SKM-1 treated with dmso at 0.1 percent for 144 hours (cell line): ENCODE measurements at regions not wholly inside any gene's neighbourhood (a gene's known extent, or its start where the extent isn't known, plus 50 kb on each side); places are given as distances from the start of the nearest gene placed in this dataset.

Experiments
- DNase-seq: peaks from one replicate; lab custom pipeline; 2025; ENCODE audit not compliant: unreplicated experiment; lab: John Stamatoyannopoulos, UW

DNA sequence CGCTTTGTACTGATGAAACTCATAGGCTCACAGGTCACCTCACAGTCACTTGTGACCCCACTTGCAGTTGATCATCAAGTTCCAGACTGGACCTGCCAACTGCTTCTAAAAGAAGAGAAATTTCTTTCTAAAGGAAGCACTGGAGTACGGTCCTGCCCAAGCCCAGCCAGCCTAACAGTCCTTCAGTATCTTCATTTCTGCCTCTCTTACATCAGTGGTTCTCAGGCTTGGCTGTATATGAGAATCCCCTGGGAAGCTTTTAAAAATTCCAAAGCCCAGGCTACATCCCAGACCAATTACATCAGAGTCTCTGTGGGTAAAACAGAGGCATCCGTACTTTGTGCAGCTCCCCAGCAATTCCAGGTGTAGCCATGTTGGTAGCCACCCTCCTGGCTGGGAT, 282.1 kb downstream of the NFIB start:
- DNase-seq: no peak

DNA sequence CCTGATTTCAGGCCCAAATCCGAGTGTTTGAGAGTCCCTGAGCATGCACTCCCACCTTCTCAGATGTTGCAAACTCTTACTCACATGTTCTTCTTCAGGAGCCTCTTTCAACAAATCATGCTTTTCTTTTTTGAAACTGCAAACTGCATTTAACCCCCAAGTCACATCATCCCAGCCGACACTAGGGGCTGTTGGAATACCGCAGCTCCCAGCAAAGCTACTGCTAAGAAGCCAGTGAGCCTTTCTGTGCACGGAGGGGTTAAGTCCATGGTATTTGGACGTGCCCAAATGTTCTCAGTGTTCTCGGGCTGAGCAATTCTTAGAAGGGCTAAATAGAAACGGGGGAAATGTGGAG, 282.9 kb downstream of the NFIB start:
- no peak for DNase-seq

DNA sequence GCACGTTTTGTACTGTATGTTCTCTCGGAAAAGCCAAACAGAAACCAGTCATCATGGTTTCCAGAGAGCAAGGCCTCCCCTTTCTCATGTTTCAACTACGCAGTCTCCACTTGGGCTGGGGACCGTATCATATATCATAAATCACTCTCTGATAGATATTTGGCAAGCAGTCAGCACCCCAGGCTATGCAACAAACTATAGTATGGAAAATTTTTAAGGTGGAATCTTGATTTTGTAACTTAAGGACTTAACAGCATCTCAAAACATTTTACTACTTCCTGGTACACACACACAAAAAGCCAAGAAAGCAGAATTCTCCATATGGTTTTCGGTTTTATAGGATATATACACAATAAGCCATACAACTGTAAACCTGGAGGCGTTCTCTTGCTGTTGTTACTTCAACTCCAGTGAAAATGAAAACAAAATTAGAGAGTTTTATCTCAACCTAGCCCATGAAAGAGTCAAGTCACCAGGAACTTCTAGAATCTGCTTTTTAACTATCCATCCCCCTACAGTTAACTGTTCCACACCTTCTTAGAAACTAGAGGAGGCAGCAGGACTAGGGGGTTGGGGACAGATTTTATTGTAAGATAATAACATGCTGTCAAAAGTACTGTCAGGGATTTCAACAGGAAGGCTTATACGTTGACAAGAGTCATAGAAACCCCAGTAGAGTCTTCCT, 283.4 kb downstream of the NFIB start:
- no peak for DNase-seq

DNA sequence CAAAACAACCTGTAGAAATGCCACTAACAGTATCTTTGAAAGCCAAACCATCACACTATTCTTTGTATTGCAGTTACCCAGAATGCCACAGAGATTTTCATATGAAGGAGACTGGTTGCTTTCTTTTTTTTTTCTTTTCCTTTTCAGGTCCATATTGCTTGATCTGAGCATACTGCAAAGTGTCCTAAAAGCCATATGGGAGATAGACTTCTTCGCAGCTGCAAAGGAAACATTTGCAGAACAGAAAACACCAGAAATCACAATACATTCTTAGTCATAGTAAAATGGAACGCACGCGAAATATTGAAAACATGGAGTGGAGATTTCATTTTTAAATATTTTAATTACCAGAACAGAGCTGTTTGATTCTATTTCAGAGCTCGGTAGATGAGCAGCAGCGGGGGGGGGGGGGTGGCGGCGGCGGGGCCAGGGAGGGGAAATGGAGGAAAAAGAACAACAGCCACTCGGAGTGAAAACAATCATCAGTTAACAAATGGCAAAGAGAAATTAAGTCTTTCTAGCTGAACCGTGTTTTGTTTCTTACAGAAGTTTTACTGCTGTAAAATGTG, 284.1 kb downstream of the NFIB start:
- DNase-seq: no peak

DNA sequence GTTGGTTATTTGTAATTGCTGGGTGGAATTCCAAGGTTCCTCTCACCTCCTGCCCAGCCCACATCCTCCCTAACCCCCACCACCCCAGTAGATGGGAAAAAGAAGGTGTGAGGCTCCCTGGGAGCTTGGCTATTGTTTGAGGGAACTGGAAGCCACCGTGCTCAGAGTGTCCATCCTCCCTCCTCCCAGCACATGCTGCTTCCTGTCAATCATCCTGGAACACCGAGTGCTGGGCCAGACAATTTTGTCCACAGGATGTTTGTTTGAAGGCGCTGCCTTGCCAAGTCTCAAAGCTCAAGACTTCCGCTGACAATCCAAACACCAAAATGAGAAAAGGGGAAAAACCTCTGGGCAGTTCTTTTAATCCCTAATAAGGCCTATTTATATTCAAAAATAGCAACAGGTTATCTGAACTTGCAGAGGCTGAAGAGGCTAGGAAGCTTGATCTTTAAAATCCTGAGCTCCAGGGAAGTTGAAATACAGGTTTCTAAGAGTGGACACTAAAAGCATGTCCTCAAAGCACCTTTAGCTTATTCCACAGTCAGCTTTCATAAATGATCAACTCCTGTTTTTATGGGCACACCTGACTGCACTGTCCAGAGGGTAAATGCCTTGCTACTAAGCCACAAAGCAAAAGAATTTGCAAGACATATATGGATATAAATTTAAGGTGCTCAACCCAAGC, 286.7 kb downstream of the NFIB start:
- no peak for DNase-seq

DNA sequence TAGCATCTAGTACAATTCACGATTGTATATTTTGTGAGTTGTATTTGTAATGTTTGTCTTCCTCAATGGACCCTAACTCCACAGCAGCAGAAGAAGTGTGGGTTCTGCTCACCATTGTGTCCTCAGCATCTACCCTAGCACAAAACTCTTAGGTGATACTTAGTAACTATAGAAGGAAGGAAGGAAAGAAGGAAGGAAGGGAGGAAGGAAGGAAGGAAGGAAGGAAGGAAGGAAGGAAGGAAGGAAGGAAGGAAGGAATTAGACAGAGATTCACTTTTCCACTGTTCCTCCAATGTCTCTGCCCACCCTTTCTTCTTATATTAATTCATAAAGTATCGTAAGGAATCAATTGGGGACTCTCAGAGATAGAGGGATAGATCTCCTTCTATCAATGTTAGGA, 288.2 kb downstream of the NFIB start:
- no peak for DNase-seq

DNA sequence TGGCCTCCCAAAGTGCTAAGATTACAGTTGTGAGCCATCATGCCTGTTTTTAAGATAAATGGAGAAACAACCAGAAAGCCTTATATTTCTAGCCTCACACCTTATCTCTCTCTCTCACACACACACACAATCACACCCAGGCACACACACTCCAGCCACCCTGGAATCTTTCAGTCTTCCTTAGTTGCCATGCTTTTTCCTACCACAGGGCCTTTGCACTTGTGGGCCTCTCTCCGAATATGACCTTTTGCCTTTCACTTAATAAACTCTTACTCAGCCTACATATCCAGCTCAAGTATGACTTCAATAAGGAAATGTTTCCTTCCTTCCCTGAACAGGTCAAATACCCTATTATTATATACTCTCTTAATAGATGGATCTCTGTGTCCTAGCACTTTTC, 290.7 kb downstream of the NFIB start:
- DNase-seq: no peak

DNA sequence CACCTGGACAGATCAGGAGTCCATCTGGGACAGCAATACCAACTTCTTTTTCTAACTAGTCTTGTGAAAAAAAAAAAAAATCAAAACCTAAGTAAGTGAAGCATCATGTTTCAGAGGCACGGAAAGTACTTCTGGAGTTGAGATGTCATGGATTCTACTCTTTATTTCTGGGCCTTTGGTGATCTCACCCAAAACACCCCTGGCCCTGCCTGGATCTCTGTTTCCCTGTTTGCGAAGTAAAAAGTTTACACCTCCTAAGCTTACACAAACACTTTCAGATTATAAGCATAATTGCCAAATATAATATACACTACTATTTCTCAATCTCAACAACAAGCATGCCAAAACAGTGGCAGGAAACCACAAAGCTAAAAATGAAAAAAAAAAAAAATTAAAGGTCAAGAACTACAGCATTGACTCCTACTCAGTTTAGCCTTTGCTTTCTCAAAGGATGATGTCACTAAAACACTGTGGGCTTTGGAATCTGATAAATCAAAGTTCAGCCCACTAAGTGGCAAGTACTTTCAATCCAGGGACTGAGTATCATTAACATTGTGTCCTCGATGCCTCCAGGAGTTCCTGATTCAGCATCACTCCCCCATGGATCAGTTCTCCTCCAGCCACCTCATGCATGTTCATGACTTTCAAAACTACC, 291.9 kb downstream of the NFIB start:
- no peak for DNase-seq

DNA sequence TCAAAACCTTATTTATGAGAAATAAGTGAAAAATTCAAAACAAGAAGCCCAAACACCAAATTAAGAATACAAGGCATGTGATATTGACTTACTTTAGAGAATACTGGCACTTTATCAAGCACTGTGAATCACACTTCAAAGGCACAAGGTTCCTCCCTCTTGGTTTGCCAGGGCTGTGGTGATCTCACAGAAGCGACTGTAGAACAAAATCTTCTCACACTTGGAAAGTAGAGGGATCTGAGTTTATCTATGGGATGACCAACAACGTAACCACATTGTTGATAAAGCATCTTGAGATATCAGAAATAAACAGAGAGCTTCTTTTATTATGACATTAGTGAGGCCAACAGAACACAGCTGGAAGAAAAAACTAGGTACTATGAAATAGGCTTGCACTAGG, 295.9 kb downstream of the NFIB start:
- DNase-seq: no peak

DNA sequence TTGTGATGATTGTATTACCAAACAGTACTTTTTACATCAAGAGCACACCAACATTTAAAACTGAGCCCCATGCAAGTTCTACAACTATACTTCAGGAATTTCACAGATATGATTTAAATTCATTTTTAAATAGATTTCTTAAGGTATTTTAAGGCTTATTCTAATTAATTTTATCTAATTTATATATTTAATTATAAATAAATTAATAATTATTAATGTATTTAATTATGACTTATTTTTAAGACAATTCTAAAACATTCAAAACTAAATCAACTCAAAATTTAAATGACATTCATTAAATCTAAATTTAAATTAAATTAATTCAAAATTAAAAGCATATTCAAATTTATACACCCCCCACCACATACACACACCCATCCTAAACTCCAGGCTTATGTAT, 299.2 kb downstream of the NFIB start:
- no peak for DNase-seq

DNA sequence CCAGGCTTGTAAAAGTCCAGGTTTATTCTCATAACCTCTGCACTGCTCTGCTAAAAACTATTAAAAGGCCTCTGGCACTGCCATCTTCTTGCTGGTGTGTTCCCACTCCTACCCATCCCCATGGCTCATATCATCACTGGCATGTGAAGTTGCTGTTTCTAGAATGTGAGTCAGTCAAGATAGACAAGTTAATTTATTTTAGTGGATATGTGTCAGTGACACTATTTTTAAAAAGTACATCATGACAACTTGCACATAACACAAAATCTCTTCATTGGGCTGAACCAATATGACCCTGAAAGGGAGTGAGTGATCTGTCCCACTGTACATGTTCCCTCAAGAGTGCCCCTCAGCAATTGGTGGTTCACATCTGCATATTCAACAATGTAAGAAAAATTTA, 299.7 kb downstream of the NFIB start:
- no peak for DNase-seq

DNA sequence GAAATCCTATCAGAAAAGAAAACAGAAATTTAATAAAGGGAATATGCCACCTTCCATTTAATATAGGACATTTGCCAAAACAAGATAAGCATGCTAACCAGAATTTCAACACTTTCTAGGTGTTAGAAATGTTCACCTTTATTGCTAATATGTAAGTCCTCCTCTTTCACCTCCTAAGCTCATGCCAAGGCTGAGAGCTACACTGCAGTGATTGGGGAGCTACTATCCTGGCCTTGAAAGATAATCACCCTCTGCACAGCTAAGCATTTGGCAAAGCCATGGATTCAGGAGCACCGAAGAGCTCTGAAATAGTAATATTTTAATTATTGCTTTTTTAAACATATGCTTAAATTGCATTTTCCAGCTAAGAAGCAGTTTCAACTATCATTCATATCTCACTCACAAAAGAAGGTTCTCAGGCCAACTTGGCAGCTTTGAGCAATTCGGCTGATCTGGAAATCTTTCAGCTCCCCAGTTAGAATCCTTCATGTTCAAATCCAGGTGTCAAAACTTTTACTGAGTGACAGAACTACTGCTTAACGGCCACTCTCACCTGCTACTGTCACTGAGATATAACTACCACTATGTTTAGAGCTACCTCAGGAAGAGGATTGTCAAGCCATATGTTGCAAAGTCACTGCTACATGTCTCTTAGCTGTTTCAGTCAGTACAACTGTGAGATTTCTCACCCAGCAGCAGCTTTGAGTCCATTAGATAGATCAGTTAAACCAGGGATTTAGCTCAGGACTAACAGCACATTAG, 302.0 kb downstream of the NFIB start:
- DNase-seq: no peak

DNA sequence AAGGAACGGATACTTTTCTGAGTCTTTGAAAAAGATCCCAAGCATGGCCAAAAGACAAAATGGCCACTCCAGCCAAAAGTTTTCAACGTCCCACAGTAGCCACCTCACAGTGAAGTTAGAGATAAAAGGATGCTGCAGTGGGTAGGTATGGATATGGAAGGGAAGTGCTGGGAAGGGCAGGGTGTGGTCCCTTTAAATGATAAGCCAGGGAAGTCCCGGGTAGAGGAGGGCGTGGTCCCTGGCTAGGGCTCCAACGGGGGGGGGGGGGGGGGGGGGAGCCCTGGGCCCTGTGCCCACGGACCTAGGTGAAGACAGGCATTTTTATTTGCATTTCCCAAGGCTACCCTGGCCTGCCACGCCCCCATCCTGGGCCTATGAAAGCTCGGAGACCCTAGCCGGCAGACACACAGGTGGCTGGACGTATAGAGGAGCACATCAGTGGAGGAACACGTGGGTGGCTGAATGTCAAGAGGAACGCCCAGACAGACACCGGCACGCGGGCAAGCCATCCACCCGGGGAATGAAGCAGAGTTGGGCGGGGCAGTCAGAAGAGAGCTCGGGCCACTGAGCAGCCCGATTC, 306.7 kb downstream of the NFIB start:
- DNase-seq: no peak

DNA sequence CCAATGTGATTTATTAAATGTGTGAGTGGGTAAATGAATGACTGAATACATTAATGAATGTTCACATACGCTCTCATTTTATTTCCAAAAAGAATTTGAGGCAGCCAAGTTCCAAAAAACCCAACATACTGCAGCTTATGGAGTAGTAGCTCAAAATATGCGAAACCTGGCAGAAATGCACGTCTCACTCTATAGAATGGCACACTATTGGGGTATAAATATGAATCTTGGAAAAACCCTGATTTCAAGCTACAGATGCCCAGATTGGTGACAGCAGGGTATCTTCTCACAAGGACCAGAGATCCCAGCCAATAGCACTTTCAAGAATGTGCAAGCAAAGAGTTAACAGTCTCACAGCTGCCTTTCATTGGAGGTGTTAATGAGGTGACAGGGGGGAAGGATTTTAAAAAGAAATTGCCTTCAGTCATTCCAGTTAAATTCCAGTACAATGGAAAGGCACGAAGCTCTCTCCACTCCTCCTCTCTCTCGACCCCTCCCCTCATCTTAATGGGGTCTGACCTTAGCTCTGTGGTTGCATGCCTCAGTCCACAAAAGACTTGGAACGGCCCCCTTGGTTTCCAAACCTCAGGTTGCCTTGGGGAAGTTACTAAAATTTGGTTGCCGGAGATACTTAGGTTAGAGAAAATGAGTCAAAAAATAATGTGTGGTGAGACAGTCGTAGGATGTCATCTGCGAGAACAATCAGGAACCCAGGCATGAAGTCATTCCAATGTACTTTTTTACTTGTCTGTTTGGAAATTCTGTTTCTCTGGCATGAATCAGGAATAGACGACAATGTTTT, 307.4 kb downstream of the NFIB start:
- DNase-seq: no peak

DNA sequence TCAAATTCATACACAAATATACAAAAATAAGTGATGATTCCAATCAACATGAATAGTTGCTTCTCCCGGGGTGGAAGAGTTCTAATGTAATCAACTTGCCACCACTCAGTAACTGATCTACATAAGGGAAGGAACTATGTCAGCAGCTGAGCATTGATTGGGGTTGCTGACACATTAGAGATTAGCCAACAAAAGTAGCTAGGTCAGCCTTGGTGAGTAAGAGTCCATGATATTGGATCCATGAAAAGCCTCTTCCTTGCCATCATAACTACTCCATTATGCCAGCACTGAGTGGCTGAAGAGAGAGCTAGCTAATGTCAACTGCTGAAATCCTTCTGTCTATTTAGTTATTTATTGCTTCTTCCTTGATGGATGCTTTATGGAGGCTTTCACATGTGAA, 309.8 kb downstream of the NFIB start:
- no peak for DNase-seq

DNA sequence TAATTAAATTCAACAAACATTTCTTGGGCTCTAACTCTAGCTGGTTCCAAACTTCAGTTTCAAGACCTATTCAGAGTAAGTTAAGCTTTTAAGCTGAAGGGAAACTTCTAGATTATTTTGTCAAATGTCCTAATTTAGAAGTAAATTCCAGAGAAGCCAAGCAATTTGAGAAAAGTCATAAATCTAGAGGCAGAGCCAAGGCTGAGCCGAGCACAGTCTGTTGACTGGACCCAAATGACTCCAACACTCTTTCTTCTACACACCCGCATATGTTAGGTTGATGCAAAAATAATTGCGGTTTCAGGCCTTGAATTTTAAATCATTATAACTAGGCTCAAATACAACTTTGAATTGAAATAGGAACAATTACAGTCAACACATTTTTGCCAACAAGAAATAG, 319.7 kb downstream of the NFIB start:
- no peak for DNase-seq

DNA sequence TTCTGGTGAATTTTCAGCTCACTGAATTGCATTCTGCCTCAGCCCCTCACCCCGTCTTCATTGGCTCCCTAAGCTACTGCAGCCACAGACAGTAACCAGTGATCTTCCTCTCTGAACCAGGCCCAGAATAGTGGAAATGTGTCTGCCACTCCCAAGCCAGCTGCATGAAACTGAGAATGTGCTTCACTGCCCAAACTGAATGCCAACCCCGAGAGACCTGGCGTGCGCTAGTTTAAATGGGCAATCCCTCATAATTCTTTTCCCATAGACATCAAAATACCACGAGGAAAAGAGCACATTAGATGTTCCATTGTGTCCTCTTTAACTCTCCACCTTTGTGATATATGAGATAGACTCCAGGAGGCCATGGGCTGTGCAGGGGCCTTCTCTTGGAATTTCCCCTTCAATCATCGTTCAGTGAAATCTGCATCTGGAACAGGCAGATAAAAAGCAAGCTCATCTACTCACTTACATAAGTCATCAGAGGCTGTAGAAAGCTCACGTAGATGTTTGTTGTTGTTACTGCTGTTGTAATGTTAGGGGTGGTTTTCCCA, 320.2 kb downstream of the NFIB start:
- no peak for DNase-seq

DNA sequence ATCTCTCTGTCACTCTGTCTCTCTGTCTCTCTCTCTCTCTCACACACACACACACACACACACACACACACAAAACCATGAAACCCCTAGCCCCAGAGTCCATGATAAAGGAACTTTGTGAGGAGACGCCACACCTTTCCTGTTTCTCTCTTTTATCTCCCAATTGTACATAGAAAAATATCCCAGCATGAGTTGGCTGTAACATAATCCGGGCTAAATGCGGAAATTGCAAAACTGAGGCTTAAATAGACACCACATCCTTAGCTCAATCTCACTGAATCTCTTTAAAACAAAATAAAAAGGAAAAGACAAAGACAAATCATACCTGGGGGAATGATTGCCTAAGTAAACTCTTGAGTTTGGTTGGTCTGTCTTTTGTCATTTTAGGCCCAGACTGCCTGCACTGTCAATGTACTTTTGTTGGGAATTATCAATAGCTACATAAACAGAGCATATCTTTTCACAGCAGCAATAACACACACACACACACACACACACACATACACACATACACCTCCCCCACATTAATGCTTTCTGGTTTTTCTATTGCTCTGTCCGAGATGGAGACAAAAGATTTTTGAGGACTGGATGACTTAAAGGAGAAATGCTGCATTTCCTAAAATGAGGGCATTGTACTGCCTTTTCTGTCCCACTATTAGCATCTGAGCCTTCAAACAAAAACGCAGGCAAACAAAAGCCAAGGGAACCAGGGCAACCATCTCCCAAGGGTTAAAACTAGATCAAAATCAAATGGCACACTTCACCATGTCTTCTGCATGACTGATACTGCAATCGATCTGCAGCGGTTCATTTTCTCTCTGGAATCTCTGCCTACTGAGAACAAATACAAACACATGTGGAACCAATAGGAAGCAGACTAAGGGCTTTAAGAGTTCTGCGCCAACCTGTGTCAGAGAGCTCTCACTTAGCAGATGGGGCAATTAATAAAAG, 321.5 kb downstream of the NFIB start:
- no peak for DNase-seq

DNA sequence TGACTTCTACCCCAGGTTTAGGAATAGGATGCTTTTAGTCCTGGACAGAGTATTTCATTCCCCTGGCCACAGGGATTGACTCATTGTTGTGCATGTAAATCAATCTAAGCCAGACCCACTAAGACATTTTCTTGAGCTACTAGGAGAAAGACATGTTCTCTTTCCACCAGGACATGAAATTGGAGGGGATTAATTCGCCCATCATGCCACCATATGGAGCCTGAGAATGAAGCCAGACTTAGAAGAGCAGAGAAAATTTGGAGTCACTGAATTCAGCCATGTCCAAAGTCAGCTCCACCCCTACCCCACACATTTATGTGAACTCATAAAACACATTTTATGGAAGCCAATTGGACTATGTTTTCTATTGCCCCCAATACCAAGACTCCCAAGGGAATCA, 322.5 kb downstream of the NFIB start:
- no peak for DNase-seq
